Upper lobe of left lung (tissue), 6 donors: ENCODE measurements at regions not wholly inside any gene's neighbourhood (a gene's known extent, or its start where the extent isn't known, plus 50 kb on each side); places are given as distances from the start of the nearest gene placed in this dataset.
"Not testable (repeated sequence)": the region's sequence is repeated elsewhere in the genome, so short reads cannot be mapped to it uniquely, and the experiment has no call there.

Experiments
- ATAC-seq, 2 donors: fragments of 200-7000 bp; cut with Tn5 transposase; one replicate each; pipeline ENCODE4 v1.9.1; 2022; ENCODE audit warnings: mild to moderate bottlenecking in 2 of 2, moderate library complexity in 2 of 2; ENCODE audit not compliant: low FRiP score in 2 of 2
- DNase-seq, 2 donors: peaks; one replicate each; pipeline ENCODE4 v3.0.0-alpha.2; 2019 to 2020
- H3K27ac ChIP-seq, 4 donors: fragments of 200-600 bp; sonication (generic); one replicate each; pipeline ENCODE4 v1.5.1; 2016 to 2019
- H3K27me3 ChIP-seq, 4 donors: fragments of 200-600 bp; sonication (generic); one replicate each; pipeline ENCODE4 v1.5.1; 2017 to 2019
- H3K36me3 ChIP-seq, 4 donors: fragments of 200-600 bp; sonication (generic); one replicate each; pipeline ENCODE4 v1.5.1; 2016 to 2019
- H3K4me1 ChIP-seq, 4 donors: fragments of 200-600 bp; sonication (generic); one replicate each; pipeline ENCODE4 v1.5.1; 2018 to 2019
- H3K4me3 ChIP-seq, 4 donors: fragments of 200-600 bp; sonication (generic); one replicate each; pipeline ENCODE4 v1.5.1; 2017 to 2019; ENCODE audit warnings: mild to moderate bottlenecking in 2 of 4, moderate library complexity in 1 of 4
- H3K9me3 ChIP-seq, 4 donors: fragments of 200-600 bp; sonication (generic); one replicate each; pipeline ENCODE4 v1.5.1; 2018 to 2019
- EP300 ChIP-seq, 4 donors: sonication (generic); formaldehyde crosslinking; IDR thresholded peaks; one replicate each; pipeline ENCODE4 v1.5.1; 2017; ENCODE audit warnings: antibody characterized with exemption in 4 of 4, control low read depth in 2 of 4
- POLR2A ChIP-seq, 4 donors: fragments of 450-650 bp; IDR thresholded peaks; one replicate each; pipeline ENCODE4 v1.5.1; 2016 to 2017; ENCODE audit warnings: antibody characterized with exemption in 4 of 4, mild to moderate bottlenecking in 2 of 4
- POLR2AphosphoS5 ChIP-seq, 2 donors: sonication (generic); formaldehyde crosslinking; IDR thresholded peaks; one replicate each; pipeline ENCODE4 v1.5.1; 2017; ENCODE audit warnings: antibody characterized with exemption in 2 of 2
- WGBS, 2 donors: methylation state at CpG; one replicate each; pipeline ENCODE4 v1.1.5; 2017 to 2018; 5-methylcytosine and 5-hydroxymethylcytosine counted together
- TF ChIP-seq, protein P1 (sequence below), 6 experiments: fragments of 450-650 bp in 4 of 6; fragments of 200-600 bp in 2 of 6; sonication (generic) in 2 of 6; IDR thresholded peaks; one replicate each; pipeline ENCODE4 v1.5.1; 2016 to 2019; ENCODE audit warnings: antibody characterized with exemption in 6 of 6
- donor health status: DM: no; HTN: no; CAD: no; lungs with moderate emphysema.
- donor health status: DM: no; HTN: yes; CAD: no; lungs with severe emphysema.

DNA sequence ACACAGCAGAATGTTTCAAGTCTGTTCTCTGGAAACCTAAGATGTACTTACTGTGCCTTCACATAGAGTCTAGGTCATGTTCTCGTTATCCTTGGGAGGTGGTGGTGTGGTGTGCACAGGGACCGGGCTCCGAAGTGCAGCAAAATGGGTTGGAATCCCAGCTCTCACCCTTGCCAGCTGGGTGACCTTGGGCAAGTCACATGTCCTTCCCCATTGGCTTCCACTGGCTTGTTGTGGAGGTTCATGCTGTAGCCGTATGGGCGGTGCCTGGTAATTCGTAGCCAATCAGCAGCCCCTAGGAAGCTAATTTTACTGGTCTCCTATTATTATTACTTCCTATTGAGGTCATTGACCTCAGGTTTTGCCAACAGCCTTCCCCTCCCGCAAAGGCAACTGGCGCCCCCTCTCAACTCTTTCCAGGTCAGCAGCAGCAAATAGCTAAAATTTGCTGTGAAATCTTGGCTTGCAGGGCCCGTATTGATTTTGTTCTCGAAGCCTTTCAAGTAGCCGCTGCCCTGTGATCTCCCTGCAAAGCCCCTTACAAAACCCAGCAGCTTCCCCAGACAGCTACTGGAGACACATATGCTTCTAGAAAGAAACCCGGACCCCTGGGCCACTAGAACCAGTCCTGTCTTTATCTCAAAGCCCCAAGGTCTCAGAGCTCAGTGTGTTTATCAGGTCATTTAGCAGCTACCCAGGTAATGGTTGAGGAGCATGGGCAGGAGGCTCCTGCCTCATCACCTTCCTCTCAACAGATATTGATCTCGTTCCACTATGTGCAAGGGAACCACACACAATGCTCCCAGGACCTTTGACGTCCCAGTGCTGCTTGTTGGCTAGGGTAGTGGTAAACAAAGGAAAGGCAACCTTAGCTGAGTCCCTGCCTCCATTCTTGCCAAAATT, 66.5 kb upstream of the SLC1A4 start:
- Histone ChIP-seq H3K36me3 (no peaks in the 10 kb centered on the region), H3K9me3 (no peaks in the 10 kb centered on the region), H3K4me3 (no peak overlapping the region), H3K27ac (no peak overlapping the region), H3K27me3 (no peaks in the 10 kb centered on the region), H3K4me1 (peaks cover 0 to 10% (median 0%) of the 10 kb centered on the region in 4 donors)
- no peak for TF ChIP-seq EP300 (IDR thresholded peaks at IDR 0.05)
- TF ChIP-seq POLR2A (IDR thresholded peaks at IDR 0.05), result no peak
- TF ChIP-seq POLR2AphosphoS5 (IDR thresholded peaks at IDR 0.05), result no peak
- TF ChIP-seq, protein P1, sequence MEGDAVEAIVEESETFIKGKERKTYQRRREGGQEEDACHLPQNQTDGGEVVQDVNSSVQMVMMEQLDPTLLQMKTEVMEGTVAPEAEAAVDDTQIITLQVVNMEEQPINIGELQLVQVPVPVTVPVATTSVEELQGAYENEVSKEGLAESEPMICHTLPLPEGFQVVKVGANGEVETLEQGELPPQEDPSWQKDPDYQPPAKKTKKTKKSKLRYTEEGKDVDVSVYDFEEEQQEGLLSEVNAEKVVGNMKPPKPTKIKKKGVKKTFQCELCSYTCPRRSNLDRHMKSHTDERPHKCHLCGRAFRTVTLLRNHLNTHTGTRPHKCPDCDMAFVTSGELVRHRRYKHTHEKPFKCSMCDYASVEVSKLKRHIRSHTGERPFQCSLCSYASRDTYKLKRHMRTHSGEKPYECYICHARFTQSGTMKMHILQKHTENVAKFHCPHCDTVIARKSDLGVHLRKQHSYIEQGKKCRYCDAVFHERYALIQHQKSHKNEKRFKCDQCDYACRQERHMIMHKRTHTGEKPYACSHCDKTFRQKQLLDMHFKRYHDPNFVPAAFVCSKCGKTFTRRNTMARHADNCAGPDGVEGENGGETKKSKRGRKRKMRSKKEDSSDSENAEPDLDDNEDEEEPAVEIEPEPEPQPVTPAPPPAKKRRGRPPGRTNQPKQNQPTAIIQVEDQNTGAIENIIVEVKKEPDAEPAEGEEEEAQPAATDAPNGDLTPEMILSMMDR (IDR thresholded peaks at IDR 0.05), result no peak
- no peak for ATAC-seq
- no peak for DNase-seq
- WGBS, 2 donors, result 86 to 88% methylated on average over 14 of the region's 14 CpGs

DNA sequence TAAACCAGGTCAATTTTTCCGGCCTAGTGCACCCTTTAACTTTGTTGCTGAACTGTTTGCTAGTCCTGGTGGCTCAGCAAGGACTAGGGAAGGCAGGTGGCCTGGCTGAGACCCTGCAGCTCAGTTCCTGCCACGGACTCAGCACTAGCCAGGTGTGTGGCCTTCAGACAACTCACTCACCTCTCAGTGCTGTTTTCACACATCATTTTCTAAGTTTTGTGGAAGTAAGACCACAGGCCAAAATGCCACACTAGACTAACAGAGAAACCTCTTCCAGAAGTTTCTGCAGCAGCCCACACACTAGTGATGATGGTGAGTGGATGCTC, 65.9 kb upstream of the SLC1A4 start:
- Histone ChIP-seq H3K4me3 (no peak overlapping the region), H3K36me3 (no peaks in the 10 kb centered on the region), H3K4me1 (peaks cover 0 to 4% (median 0%) of the 10 kb centered on the region in 4 donors), H3K9me3 (no peaks in the 10 kb centered on the region), H3K27me3 (no peaks in the 10 kb centered on the region), H3K27ac (no peak overlapping the region)
- ATAC-seq (no peak), DNase-seq (no peak)
- 80 to 86% methylated on average over 2 of the region's 2 CpGs for WGBS, 2 donors
- no peak for TF ChIP-seq EP300 (IDR thresholded peaks at IDR 0.05)
- TF ChIP-seq, protein P1 (IDR thresholded peaks at IDR 0.05), result no peak
- no peak for TF ChIP-seq POLR2A (IDR thresholded peaks at IDR 0.05)
- no peak for TF ChIP-seq POLR2AphosphoS5 (IDR thresholded peaks at IDR 0.05)

DNA sequence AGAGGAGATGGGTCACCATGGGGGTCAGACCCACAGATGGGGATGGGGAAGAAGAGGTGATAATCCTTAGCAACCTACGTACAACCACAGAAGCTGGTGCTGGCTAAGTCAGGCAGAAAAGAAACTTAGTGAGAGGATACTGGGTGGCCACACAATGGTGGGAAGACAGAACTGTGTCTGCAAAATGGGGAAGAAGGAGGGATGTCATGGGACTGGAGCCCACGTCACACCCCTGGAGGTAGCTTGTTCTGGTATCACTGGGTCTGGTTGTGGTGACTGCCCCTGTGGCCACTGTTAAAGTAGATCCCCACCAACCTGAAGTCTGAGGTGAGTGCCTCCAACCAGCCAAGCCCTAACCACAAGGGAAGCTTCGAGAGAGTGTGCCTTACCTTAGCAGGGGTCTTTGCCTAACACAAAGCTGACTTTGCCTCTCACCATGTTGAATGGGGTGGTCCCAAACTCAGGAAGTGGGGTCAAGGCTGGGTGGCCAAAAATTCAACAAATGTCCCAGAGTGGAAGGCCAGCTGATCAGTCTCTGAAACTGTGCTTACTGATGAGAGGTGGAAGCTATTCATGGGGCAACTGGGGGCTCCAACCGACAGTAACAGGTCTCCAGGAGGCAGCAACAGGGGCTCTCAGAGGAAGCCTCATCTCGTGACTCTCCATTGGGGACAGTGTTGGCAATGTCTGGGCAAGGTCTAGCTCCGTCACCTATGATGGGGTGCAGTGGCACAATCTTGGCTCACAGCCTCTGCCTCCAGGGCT, 64.8 kb upstream of the SLC1A4 start:
- DNase-seq (peak in 1 of 2 donors; percentile 31), ATAC-seq (no peak)
- Histone ChIP-seq H3K36me3 (no peaks in the 10 kb centered on the region), H3K4me1 (no peaks in the 10 kb centered on the region), H3K27me3 (no peaks in the 10 kb centered on the region), H3K4me3 (no peak overlapping the region), H3K27ac (no peak overlapping the region), H3K9me3 (no peaks in the 10 kb centered on the region)
- 79 to 89% methylated on average over 4 to 6 of the region's 6 CpGs for WGBS, 2 donors
- TF ChIP-seq POLR2AphosphoS5 (IDR thresholded peaks at IDR 0.05), result no peak
- TF ChIP-seq, protein P1 (IDR thresholded peaks at IDR 0.05), result no peak
- TF ChIP-seq POLR2A (IDR thresholded peaks at IDR 0.05), result no peak
- TF ChIP-seq EP300 (IDR thresholded peaks at IDR 0.05), result no peak

DNA sequence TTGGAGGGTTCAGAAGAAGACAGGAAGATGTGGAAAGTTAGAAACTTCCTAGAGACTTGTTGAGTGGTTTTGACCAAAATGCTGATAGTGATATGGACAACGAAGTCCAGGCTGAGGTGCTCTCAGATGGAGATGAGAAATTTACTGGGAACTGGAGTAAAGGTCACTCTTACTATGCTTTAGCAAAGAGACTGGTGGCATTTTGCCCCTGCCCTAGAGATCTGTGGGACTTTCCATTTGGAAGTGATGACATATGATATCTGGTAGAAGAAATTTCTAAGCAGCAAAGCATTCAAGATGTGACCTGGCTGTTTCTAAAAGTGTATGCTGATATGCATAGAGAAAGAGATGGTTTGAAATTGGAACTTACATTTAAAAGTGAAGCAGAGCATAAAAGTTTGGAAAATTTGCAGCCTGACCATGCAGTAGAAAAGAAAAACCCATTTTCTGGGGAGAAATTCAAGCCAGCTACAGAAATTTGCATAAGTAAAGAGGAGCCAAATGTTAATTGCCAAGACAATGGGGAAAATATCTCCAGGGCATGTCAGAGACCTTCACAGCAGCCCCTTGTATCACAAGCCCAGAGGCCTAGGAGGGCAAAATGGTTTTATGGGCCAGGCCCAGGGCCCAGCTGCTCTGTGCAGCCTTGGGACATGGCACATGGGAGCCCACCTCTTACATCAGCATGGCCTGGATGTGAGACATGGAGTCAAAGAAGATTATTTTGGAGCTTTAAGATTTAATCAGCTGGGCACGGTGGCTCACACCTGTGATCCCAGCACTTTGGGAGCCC, 63.1 kb upstream of the SLC1A4 start:
- 89 to 90% methylated on average over 2 of the region's 2 CpGs for WGBS, 2 donors
- not testable (repeated sequence) for H3K9me3 ChIP-seq, H3K27ac ChIP-seq, DNase-seq, H3K4me1 ChIP-seq, H3K36me3 ChIP-seq, ATAC-seq, H3K4me3 ChIP-seq, H3K27me3 ChIP-seq

DNA sequence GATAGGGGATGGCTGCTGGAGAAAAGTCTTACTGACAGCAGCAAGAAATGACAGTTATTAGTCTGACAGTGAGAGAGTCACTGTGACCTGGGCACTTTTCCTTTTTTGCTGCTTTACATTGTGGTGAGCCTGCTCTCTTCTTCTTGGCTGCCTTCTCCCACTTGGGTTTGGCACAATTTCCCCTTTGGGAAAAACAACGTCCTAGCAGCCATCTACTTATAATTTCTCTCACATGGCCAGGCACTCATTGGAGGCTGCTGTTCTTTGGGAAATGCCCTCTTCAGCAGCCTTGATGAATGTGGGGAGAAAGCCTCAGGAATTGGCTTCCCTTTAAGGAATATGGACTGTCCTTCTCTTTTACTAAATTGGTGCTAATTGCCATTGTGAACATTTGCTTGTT, 60.4 kb upstream of the SLC1A4 start:
- TF ChIP-seq, protein P1 (IDR thresholded peaks at IDR 0.05), result no peak
- TF ChIP-seq EP300 (IDR thresholded peaks at IDR 0.05) (no peak), POLR2A (IDR thresholded peaks at IDR 0.05) (no peak)
- H3K27me3 ChIP-seq, result no peaks in the 10 kb centered on the region
- no peaks in the 10 kb centered on the region for H3K9me3 ChIP-seq
- DNase-seq, result no peak
- 10 to 19% methylated on average over 1 of the region's 1 CpG for WGBS, 2 donors
- ATAC-seq, result no peak
- no peaks in the 10 kb centered on the region for H3K36me3 ChIP-seq
- peaks cover 0 to 3% (median 0%) of the 10 kb centered on the region in 4 donors for H3K4me1 ChIP-seq
- H3K4me3 ChIP-seq, result no peak overlapping the region
- no peak overlapping the region for H3K27ac ChIP-seq
